ENCODE measurements at regions not wholly inside any gene's neighbourhood (a gene's known extent, or its start where the extent isn't known, plus 50 kb on each side); places are given as distances from the start of the nearest gene placed in this dataset.
"Not testable (repeated sequence)": the region's sequence is repeated elsewhere in the genome, so short reads cannot be mapped to it uniquely, and the experiment has no call there.

- FAIRE-seq, result no peak
These were observed 1096.8 kb upstream of the ACVR2A start for GRCh38 chr2:146748046-146748445.

- FAIRE-seq, result no peak
These were observed 1103.6 kb upstream of the ACVR2A start for GRCh38 chr2:146741260-146741659.

DNA sequence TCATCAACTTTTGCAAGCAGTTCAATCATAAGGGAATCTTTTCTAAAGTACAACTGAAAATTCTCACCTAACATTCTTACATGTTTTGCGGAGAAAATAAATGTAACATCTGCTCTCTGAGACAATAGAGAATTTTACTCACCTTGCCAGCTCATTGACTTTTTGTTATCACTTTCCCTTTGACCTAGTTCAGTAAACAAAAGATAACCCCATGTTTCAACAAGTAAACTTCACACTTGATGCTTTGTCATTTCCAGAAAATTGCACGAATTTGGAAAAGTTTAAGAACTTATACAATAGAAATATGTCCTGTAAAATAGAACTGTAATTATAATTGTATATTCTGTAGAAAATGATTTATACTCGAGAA lies 1110.0 kb upstream of the ACVR2A start:
- FAIRE-seq, result no peak

DNA sequence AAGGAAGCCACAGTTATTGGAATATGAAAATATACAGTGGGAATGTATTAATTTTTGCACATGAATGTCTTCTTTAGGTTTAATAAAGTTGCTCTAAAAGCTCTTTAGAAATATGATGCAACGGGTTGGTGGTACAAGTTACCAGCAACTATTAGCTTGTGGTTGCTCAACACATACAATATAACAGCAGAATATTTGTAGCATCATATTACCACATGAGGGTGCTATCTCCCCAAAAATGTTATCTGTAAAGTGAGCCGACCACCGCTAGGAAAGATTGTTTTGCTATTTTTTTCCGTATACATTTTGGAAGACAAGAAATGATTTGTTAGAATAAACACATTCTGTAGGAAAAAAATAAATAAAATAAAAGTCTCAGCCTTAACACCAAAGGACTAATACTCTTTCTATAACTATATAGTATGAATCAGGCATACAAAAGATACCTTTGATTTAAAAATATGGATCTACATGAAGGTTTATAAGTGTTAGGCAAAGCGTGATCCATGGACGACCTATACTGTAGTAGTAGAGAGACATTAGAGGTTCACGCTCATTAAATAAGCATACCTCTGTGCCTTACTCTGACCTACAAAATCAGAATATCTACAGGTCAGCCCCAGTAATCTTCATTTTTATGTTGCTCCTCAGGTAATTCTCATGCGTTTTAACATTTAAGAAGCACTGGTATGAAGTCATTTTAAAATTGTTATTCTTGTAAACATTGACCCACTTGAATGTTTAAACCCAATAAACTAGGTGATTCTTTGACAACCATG lies 1110.6 kb upstream of the ACVR2A start:
- FAIRE-seq, result peak; percentile 30

DNA sequence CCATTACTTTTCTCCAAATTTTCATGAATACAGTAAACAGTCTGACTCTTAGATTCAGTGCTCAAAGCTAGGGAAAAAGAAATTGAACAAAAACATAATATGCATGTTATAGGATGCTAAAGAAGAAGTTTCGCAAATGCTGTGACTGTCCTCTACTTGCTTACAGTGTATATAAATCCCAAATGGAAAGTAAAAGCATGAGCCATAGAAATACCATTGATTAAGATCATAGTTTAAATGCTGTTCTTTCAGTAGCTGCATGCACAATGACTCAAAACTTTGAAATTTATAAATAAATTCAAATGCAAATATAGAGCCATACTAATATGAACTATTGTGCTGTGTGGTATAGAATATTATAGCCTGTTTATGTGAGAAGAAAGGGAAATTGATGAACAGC lies 1113.9 kb upstream of the ACVR2A start:
- FAIRE-seq, result no peak

- no peak for FAIRE-seq
These were observed 1123.3 kb upstream of the ACVR2A start for GRCh38 chr2:146721486-146721885.

GRCh38 chr2:146720170-146720569 lies 1124.7 kb upstream of the ACVR2A start:
- FAIRE-seq, result no peak

GRCh38 chr2:146716591-146716990 lies 1128.2 kb upstream of the ACVR2A start:
- peak; percentile 17 for FAIRE-seq

- FAIRE-seq, result no peak
These were observed 1135.8 kb upstream of the ACVR2A start for GRCh38 chr2:146709004-146709403.

GRCh38 chr2:146701183-146701582 lies 1143.6 kb upstream of the ACVR2A start:
- FAIRE-seq, result no peak

GRCh38 chr2:146697307-146697706 lies 1147.5 kb upstream of the ACVR2A start:
- FAIRE-seq, result no peak

- FAIRE-seq, result not testable (repeated sequence)
These were observed 1148.0 kb upstream of the ACVR2A start for GRCh38 chr2:146696787-146697186.

DNA sequence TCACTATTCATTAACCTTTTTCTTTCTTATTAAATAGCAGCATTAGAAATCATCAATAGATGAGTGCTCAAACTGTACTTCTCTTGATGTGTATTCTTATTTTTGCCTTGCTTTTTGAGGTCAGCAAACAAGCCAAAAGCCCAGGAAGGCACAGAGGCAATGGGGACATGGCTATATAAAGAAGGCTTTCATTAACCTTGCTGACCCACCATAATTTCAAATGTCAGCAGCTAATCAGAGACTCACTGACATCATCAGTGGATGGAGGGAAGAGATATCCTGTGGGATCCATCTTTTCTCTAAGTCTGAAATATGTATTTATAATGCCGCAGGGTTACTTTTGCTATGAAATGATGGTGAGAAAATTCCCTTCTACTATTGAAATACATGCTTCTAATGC lies 1162.8 kb upstream of the ACVR2A start:
- no peak for FAIRE-seq

DNA sequence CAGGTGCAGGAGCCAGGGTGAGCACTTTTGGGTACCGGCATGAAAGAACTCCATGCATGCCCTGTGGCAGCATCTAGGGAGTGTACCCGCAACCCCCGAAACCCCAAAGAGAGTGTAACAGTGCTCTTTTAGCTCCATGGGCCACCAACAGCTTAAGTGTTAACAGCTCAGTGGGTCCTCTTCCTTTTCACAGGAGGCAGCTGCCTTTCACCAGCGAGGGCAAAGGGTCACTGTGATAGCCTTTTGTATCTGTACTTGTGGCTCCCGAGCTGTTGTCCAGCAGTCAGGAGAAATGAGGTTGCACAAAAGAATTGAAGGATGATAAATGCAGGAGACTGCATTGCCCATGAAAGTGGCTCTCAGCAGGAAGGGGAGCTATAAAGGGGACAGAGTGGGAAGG lies 1166.3 kb upstream of the ACVR2A start:
- no peak for FAIRE-seq

GRCh38 chr2:146677280-146677679 lies 1167.5 kb upstream of the ACVR2A start:
- no peak for FAIRE-seq

DNA sequence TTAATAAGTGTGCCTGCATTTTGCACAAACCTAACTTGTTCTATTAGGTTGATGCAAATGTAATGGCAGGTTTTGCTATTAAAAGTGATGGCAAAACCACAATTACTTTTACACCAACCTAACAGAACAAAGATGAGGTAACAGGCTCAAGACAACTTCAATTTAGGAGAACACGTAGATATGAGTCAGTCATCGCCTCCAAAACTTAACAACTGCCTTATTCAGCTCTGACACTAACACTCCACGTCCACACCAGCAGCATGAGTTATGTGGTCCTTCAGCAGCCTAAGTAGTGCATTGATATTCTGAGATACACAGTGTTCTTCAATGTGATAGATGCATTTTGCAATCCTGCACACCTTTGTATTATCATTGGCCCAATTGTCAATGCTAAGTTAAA lies 1175.1 kb upstream of the ACVR2A start:
- FAIRE-seq, result no peak

- no peak for FAIRE-seq
These were observed 1178.5 kb upstream of the ACVR2A start for GRCh38 chr2:146666340-146666739.

DNA sequence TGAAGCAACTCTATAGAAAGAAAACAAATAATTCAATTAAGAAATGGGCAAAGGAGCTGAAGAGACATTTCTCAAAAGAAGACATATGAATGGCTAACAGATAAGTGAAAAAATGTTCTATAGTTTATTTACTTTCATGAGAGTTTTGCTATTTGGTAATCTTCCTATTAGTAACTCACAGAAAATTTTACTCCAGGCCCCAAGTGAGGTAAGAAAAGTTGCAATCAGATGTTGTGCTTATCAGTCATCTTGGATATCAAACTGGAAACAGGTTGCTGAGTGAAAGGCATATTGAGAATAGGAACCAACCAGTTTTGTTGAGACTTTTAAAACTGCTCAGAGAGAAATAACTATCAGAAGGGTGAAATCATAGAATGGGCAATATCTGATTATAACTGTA lies 1179.0 kb upstream of the ACVR2A start:
- FAIRE-seq, result no peak

DNA sequence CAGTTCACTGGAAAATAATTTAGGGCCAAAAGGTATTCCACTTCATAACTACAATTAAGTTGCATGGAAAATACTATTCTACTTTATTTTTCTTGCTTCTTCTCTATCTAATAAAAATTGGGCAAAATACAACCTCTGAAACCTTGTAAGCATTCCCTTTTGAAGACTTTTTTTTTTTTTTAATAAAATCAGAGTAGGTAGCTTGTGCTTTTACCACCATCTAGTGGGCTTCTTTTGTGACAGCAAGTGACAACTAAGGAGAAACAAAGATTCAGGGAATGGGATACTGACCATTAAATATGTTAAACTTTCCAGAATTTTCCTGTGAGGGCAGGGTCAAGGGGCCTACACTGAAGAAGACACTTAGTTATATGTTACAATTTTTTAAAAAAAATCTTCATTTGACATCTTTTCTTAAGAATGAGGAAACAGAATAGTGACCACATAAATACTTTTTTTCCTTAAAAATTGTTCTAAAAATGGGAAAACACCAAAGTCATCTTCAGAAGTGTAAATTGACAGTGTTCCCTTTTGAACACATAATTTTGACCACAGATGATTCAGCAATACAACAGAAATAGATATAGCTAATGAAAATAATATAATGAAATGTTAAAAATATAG lies 1183.2 kb upstream of the ACVR2A start:
- FAIRE-seq, result peak; percentile 92

- no peak for FAIRE-seq
These were observed 1184.9 kb upstream of the ACVR2A start for GRCh38 chr2:146659976-146660375.

DNA sequence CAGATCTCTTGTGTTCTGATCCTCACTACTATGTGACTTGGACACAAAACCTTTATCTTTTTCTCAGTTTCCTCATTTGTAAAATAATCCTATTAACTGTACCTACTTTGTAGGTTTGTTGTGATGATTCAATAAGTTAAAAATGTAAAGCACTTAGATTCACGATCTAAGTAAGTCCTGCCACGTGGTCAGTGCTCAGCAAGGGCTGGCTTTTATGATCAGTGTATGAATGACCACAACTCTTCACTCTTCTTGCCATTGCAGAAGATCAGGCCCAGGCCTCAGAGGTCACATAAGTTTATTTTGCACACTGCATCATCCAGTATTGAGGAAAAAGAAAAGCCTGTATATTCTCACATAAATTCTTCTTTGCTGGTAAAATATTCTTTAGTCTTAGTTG lies 1192.5 kb upstream of the ACVR2A start:
- no peak for FAIRE-seq

DNA sequence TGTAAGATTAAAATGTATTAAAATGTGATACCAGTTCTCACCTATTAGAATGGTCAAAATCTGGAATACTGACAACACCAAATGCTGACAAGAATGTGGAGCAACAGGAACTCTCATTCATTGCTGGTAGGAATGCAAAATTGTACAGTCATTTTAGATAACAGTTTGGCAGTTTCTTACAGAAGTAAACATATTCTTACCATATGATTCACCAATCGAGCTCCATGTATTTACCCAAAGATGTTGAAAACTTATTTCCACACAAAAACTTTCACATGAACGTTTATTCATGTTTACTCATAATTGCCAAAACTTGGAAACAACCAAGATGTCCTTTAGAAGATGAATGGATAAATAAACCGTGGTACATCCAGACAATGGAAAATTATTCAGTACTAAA lies 1193.5 kb upstream of the ACVR2A start:
- FAIRE-seq, result no peak

DNA sequence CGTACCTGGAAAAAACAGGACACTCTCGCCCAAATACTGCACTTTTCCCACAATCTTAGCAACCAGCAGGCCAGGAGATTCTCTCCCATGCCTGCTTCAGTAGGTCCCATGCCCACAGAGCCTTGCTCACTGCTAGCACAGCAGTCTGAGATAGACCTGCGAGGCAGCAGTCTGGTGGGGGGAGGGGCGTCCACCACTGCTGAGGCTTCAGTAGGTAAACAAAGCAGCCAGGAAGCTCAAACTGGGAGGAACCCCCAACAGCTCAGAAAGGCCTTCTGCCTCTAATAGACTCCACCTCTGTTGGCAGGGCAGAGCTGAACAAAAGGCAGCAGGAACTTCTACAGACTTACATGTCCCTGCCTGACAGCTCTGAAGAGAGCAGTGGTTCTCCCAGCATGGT lies 1202.8 kb upstream of the ACVR2A start:
- no peak for FAIRE-seq

DNA sequence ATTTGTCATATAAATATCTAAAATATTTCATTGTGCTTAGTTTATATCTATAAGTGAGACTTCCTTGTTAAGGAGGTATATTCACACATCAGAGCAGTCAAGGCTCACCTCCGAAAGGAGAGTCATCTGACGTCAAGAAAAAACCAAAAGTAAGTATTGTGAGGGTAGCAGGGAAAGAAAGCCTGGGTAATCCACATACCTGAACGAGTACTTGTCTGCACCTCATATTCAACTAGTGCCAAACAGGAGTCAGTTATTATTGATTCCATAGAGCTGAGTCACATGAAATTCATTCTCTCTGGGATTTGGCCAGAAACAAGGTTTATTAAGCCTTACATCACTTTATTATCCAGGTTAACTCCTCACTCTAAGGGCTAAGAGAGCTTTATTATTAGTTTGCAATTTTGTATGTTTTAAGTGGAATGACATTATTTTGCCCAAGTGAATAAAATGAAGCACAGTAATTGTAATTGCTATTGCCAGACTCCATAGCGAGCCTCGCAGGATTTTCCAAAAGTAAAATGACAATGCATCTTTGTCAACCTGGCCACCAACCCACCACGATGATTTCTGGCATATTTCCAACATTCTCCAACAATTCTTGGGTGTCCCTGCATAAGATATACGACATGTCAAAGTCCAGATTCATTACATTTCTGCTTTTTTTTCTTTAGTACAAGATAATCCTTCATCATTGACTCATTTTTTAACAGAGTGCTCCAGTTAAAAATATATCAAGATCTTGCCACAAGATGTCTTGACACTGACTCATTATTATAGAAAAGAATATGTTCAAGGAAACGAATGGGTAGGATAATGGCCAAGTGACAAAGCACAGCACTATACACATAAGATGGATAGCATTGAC lies 1210.4 kb upstream of the ACVR2A start:
- FAIRE-seq, result no peak

All from islet of Langerhans (tissue), 1 donor.